ENCODE measurements at regions not wholly inside any gene's neighbourhood (a gene's known extent, or its start where the extent isn't known, plus 50 kb on each side); places are given as distances from the start of the nearest gene placed in this dataset.

- TF ChIP-seq CEBPB (IDR thresholded peaks at IDR 0.05) (no peak), EP300 (IDR thresholded peaks at IDR 0.05; ENCODE audit: borderline replicate concordance) (no peak), EGR1 (IDR thresholded peaks at IDR 0.05) (no peak), CREB1 (IDR thresholded peaks at IDR 0.05; ENCODE audit: low read depth) (no peak), RAD21 (IDR thresholded peaks at IDR 0.05; ENCODE audit: low read depth) (no peak), TCF12 (IDR thresholded peaks at IDR 0.05; ENCODE audit: low read depth) (no peak)
- TF ChIP-seq, protein P1, sequence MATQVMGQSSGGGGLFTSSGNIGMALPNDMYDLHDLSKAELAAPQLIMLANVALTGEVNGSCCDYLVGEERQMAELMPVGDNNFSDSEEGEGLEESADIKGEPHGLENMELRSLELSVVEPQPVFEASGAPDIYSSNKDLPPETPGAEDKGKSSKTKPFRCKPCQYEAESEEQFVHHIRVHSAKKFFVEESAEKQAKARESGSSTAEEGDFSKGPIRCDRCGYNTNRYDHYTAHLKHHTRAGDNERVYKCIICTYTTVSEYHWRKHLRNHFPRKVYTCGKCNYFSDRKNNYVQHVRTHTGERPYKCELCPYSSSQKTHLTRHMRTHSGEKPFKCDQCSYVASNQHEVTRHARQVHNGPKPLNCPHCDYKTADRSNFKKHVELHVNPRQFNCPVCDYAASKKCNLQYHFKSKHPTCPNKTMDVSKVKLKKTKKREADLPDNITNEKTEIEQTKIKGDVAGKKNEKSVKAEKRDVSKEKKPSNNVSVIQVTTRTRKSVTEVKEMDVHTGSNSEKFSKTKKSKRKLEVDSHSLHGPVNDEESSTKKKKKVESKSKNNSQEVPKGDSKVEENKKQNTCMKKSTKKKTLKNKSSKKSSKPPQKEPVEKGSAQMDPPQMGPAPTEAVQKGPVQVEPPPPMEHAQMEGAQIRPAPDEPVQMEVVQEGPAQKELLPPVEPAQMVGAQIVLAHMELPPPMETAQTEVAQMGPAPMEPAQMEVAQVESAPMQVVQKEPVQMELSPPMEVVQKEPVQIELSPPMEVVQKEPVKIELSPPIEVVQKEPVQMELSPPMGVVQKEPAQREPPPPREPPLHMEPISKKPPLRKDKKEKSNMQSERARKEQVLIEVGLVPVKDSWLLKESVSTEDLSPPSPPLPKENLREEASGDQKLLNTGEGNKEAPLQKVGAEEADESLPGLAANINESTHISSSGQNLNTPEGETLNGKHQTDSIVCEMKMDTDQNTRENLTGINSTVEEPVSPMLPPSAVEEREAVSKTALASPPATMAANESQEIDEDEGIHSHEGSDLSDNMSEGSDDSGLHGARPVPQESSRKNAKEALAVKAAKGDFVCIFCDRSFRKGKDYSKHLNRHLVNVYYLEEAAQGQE (IDR thresholded peaks at IDR 0.05; ENCODE audit: low read depth): no peak
- TF ChIP-seq, protein P2, sequence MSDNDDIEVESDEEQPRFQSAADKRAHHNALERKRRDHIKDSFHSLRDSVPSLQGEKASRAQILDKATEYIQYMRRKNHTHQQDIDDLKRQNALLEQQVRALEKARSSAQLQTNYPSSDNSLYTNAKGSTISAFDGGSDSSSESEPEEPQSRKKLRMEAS (IDR thresholded peaks at IDR 0.05): no peak
Measured at GRCh38 chr16:59699786-59700185, 965.7 kb upstream of the GOT2 start.
